GM12864 (cell line): ENCODE measurements at regions not wholly inside any gene's neighbourhood (a gene's known extent, or its start where the extent isn't known, plus 50 kb on each side); places are given as distances from the start of the nearest gene placed in this dataset.
A peak's percentile ranks its signal among the peaks of the same experiment; 100 is the strongest.
"Not testable (repeated sequence)": the region's sequence is repeated elsewhere in the genome, so short reads cannot be mapped to it uniquely, and the experiment has no call there.

Experiments used
- DNase-seq: peaks from one replicate; pipeline ENCODE4 v3.0.0-alpha.2; 2011; ENCODE audit warnings: low read depth
- H3K4me3 ChIP-seq: 2 replicates; pipeline ENCODE4 v1.5.1; 2011; ENCODE audit warnings: mild to moderate bottlenecking, low read depth, low read length, control low read depth
- CTCF ChIP-seq: IDR thresholded peaks from 2 replicates; pipeline ENCODE4 v1.5.1; 2011; ENCODE audit warnings: low read depth, mild to moderate bottlenecking, moderate library complexity, low read length, control low read depth, inconsistent platforms; ENCODE audit errors: missing control alignments

- H3K4me3 ChIP-seq: no peak overlapping the region
- no peak for DNase-seq
- no peak for TF ChIP-seq CTCF
These were observed 105.3 kb upstream of the RNU6-1 start for GRCh38 chr15:67945131-67945530.

- H3K4me3 ChIP-seq: peak overlapping the region; percentile 46
- TF ChIP-seq CTCF: no peak
- no peak for DNase-seq
These were observed 106.3 kb upstream of the RNU6-1 start for GRCh38 chr15:67945951-67946700.

GRCh38 chr15:67946701-67947100 is 106.9 kb upstream of the RNU6-1 start:
- peak overlapping the region; percentile 46 for H3K4me3 ChIP-seq
- DNase-seq: no peak
- TF ChIP-seq CTCF: no peak

GRCh38 chr15:67947254-67948039 is 106.7 kb upstream of the PIAS1 start:
- no peak for TF ChIP-seq CTCF
- peak overlapping the region; percentile 10; the same call in 1 of the 2 replicates for H3K4me3 ChIP-seq
- no peak for DNase-seq

GRCh38 chr15:67948215-67948614 is 105.9 kb upstream of the PIAS1 start:
- no peak for TF ChIP-seq CTCF
- H3K4me3 ChIP-seq: no peak overlapping the region

GRCh38 chr15:67951187-67951586 is 102.9 kb upstream of the PIAS1 start:
- DNase-seq, H3K4me3 ChIP-seq: not testable (repeated sequence)

More at GRCh38 chr15:67948215-67948614, 105.9 kb upstream of the PIAS1 start:
- no peak for DNase-seq

GRCh38 chr15:67953299-67953698 is 100.8 kb upstream of the PIAS1 start:
- no peak for TF ChIP-seq CTCF
- no peak overlapping the region for H3K4me3 ChIP-seq
- no peak for DNase-seq
